ENCODE measurements at regions not wholly inside any gene's neighbourhood (a gene's known extent, or its start where the extent isn't known, plus 50 kb on each side); places are given as distances from the start of the nearest gene placed in this dataset.

GRCh38 chr10:91103384-91104192 is 116.9 kb upstream of the PCGF5 start:
- Mint-ChIP-seq H3K4me3 (no peak overlapping the region), H3K4me1 (ENCODE audit: low read depth) (no peaks in the 10 kb centered on the region), H3K27me3 (peaks cover 2% of the 10 kb centered on the region), H3K9me3 (peaks cover 9% of the 10 kb centered on the region), H3K36me3 (ENCODE audit: low read depth) (no peaks in the 10 kb centered on the region), H3K27ac (no peak overlapping the region)
- intact Hi-C loops (cut with micrococcal nuclease), result no loop called here

DNA sequence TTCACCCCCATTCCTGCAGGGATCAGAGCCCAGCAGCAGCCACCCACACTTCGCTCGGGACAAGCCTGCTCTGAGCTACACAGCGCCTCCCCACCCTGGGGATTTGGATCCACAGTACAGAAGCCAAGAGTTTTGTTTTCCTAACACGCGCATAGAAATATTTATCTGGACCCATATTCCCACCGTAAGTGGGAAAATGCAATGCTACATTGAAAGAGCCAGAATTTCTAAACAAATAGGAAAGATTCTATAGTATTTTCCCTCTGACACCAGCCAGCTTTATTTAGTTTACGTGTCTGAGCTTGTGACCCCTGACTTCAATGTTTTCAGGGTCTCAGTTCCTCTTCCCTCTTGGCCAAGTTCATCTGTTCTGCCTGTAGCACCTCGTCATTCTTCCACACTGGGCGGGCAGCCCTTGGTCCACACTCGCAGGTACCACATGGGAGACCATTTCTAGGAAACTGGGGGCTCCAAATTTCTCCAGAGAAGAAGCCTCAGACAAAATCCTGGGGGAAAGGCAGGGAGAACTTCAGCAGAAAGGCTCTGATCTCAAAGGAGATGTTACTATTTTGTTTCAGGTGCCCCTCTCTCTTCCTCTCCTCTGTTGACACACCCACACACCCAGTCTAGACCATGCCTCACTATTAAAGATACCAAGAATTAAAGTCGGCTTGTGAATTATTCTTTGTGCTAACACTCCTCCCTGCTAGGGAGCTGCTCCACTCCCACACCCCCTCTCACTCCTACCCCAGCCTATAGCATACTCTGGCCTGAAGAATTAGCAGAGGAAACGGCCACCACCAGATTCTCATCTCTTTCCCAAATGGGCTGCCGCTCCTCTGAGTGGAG is 116.0 kb upstream of the PCGF5 start:
- Mint-ChIP-seq H3K27ac (no peak overlapping the region), H3K4me3 (no peak overlapping the region), H3K9me3 (peaks cover 9% of the 10 kb centered on the region), H3K4me1 (ENCODE audit: low read depth) (no peaks in the 10 kb centered on the region), H3K36me3 (ENCODE audit: low read depth) (no peaks in the 10 kb centered on the region), H3K27me3 (peaks cover 2% of the 10 kb centered on the region)
- intact Hi-C loops (cut with micrococcal nuclease), result no loop called here

DNA sequence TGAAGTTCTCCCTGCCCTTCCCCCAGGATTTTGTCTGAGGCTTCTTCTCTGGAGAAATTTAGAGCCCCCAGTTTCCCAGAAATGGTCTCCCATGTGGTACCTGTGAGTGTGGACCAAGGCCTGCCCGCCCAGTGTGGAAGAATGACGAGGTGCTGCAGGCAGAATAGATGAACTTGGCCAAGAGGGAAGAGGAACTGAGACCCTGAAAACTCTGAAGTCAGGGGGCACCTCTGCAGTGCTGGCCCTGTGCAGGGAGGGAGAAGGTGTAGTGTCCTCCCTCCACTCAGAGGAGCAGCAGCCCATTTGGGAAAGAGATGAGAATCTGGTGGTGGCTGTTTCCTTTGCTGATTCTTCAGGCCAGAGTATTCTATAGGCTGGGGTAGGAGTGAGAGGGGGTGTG is 115.2 kb upstream of the PCGF5 start:
- H3K36me3 Mint-ChIP-seq (ENCODE audit: low read depth), result no peaks in the 10 kb centered on the region
- H3K27me3 Mint-ChIP-seq, result peaks cover 2% of the 10 kb centered on the region
- peaks cover 9% of the 10 kb centered on the region for H3K9me3 Mint-ChIP-seq
- no peaks in the 10 kb centered on the region for H3K4me1 Mint-ChIP-seq (ENCODE audit: low read depth)
- H3K4me3 Mint-ChIP-seq, result no peak overlapping the region
- intact Hi-C loops (cut with micrococcal nuclease), result no loop called here
- H3K27ac Mint-ChIP-seq, result no peak overlapping the region

DNA sequence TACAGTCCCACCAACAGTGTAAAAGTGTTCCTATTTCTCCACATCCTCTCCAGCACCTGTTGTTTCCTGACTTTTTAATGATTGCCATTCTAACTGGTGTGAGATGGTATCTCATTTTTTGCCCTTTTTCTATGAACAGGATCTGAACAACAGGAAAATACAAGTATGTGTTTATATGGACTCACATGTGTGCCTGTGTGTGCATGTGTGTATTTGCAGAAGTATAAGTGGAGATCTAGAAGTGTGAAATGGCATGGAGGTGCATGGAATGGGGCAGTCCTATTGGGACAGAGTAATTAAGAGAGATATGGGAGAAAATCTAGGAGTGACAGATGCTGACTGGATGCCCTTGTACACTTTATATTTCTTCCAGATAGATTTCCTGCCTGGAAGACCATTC is 111.6 kb upstream of the PCGF5 start:
- Mint-ChIP-seq H3K36me3 (ENCODE audit: low read depth) (no peaks in the 10 kb centered on the region), H3K27ac (no peak overlapping the region), H3K4me3 (no peak overlapping the region), H3K27me3 (no peaks in the 10 kb centered on the region), H3K9me3 (peaks cover 9% of the 10 kb centered on the region), H3K4me1 (ENCODE audit: low read depth) (no peaks in the 10 kb centered on the region)
- intact Hi-C loops (cut with micrococcal nuclease), result no loop called here

DNA sequence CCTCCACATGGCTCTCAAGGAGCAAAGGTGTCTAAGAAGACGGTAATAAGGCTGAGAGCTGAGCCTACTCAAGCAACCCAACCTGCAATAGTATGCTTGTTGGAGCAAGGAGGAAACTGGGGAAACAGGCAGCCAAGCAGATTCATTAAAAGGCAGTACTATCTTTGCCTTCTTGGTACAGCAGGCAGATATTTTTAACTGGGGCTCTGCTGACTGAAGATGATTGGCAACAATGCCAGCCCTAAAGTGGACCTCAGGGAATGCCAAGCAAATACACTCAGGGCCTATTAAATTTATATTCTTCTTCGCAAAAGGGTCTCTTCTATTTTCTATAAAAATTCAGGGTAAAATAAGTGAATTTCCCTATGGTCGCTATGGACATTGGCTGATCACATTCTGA is 109.4 kb upstream of the PCGF5 start:
- Mint-ChIP-seq H3K4me1 (ENCODE audit: low read depth) (no peaks in the 10 kb centered on the region), H3K36me3 (ENCODE audit: low read depth) (no peaks in the 10 kb centered on the region), H3K27me3 (no peaks in the 10 kb centered on the region), H3K27ac (no peak overlapping the region), H3K4me3 (no peak overlapping the region), H3K9me3 (peaks cover 9% of the 10 kb centered on the region)
- intact Hi-C loops (cut with micrococcal nuclease), result no loop called here

GRCh38 chr10:91115618-91116390 is 104.7 kb upstream of the PCGF5 start:
- peaks cover 2% of the 10 kb centered on the region for H3K27me3 Mint-ChIP-seq
- H3K9me3 Mint-ChIP-seq, result no peaks in the 10 kb centered on the region
- H3K36me3 Mint-ChIP-seq (ENCODE audit: low read depth), result no peaks in the 10 kb centered on the region
- H3K27ac Mint-ChIP-seq, result no peak overlapping the region
- no peaks in the 10 kb centered on the region for H3K4me1 Mint-ChIP-seq (ENCODE audit: low read depth)
- H3K4me3 Mint-ChIP-seq, result no peak overlapping the region
- intact Hi-C loops (cut with micrococcal nuclease), result no loop called here

- Mint-ChIP-seq H3K4me1 (ENCODE audit: low read depth) (no peaks in the 10 kb centered on the region), H3K36me3 (ENCODE audit: low read depth) (no peaks in the 10 kb centered on the region), H3K4me3 (no peak overlapping the region), H3K27ac (no peak overlapping the region), H3K9me3 (no peaks in the 10 kb centered on the region), H3K27me3 (peaks cover 2% of the 10 kb centered on the region)
- intact Hi-C loops (cut with micrococcal nuclease), result no loop called here
These were observed 103.0 kb upstream of the PCGF5 start for GRCh38 chr10:91117505-91117904.

GRCh38 chr10:91120348-91120747 is 100.1 kb upstream of the PCGF5 start:
- Mint-ChIP-seq H3K27ac (no peak overlapping the region), H3K4me1 (ENCODE audit: low read depth) (no peaks in the 10 kb centered on the region), H3K36me3 (ENCODE audit: low read depth) (no peaks in the 10 kb centered on the region), H3K4me3 (no peak overlapping the region), H3K27me3 (peaks cover 2% of the 10 kb centered on the region), H3K9me3 (no peaks in the 10 kb centered on the region)
- intact Hi-C loops (cut with micrococcal nuclease), result no loop called here

DNA sequence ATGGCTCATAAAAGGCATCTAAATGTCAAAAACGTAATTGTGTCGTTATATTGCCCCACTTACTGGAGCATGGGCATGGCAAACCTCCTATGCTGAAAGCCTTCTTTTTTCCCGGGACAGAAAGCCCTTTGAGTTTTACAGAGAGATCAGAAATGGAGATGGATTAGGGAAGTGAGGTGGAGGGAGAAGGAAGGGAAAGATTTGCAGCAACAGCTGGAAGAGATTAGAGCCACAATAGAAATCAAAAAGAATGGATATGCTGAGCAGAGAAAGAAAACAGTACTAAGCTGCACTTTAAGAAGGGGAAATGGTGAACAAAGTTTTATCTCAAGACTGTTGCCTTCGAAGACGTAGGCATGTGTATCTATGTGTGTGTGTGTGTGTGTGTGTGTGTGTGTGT is 97.2 kb upstream of the PCGF5 start:
- peaks cover 2% of the 10 kb centered on the region for H3K27me3 Mint-ChIP-seq
- H3K4me3 Mint-ChIP-seq, result no peak overlapping the region
- H3K27ac Mint-ChIP-seq, result no peak overlapping the region
- H3K36me3 Mint-ChIP-seq (ENCODE audit: low read depth), result no peaks in the 10 kb centered on the region
- H3K9me3 Mint-ChIP-seq, result no peaks in the 10 kb centered on the region
- no peaks in the 10 kb centered on the region for H3K4me1 Mint-ChIP-seq (ENCODE audit: low read depth)
- intact Hi-C loops (cut with micrococcal nuclease), result no loop called here

DNA sequence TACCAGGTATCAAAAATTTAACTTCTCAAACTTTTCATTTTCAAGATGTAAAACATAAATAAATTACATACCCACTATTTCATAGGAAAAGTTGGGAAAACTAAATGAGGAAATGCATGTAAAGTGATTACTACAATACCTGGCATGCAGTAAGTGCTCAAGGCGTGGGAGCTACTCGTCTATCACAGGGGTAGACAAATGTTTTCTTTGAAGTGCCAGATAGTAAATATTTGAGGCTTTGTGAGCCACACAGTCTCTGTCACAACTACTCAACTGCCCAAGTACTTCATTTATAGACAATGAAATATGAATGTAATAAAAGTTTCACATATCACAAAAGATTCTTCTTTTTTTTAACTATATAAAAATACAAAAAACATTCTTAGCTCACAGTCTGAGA is 96.4 kb upstream of the PCGF5 start:
- Mint-ChIP-seq H3K9me3 (no peaks in the 10 kb centered on the region), H3K4me3 (no peak overlapping the region), H3K27ac (no peak overlapping the region), H3K36me3 (ENCODE audit: low read depth) (no peaks in the 10 kb centered on the region), H3K27me3 (peaks cover 2% of the 10 kb centered on the region), H3K4me1 (ENCODE audit: low read depth) (no peaks in the 10 kb centered on the region)
- intact Hi-C loops (cut with micrococcal nuclease), result no loop called here

- Mint-ChIP-seq H3K9me3 (no peaks in the 10 kb centered on the region), H3K4me3 (no peak overlapping the region), H3K36me3 (ENCODE audit: low read depth) (no peaks in the 10 kb centered on the region), H3K27me3 (no peaks in the 10 kb centered on the region), H3K4me1 (ENCODE audit: low read depth) (no peaks in the 10 kb centered on the region), H3K27ac (no peak overlapping the region)
- intact Hi-C loops (cut with micrococcal nuclease), result no loop called here
These were observed 94.0 kb upstream of the PCGF5 start for GRCh38 chr10:91126471-91126870.

DNA sequence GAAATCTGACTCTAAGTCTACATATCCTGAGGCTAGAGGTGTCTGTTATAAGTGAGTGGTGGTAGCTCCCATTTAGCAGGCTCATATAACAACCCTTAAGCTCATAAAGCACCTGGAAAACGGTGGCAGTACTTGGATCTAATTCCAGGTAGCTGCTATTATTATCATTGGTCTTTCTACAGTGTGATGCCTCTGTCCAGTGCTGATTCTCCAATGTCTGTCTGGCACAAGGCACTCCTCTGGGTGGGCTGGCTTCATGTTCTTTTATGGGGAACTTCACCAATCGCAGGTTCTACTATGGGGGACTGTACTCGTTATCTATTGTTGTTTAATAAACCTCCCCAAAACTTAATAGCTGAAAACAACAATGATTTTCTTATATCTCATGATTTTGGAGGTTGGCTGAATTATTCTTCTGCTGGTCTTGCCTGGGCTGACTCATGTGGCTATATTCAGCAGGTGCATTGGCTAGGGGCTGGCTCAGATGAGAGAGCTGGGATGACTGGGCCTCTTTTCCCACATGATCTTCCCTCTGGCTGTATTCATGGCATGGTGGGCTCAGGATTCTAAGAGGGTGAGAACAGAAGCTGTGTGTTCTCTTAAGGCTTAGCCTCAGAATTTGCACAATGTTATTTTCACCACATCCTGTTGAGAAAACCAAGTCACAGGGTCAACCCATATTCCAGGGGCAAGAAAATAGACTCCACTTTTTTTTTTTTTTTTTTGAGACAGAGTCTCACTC is 93.0 kb upstream of the PCGF5 start:
- intact Hi-C loops (cut with micrococcal nuclease), result no loop called here
- Mint-ChIP-seq H3K9me3 (no peaks in the 10 kb centered on the region), H3K27me3 (no peaks in the 10 kb centered on the region), H3K4me3 (no peak overlapping the region), H3K36me3 (ENCODE audit: low read depth) (no peaks in the 10 kb centered on the region), H3K4me1 (ENCODE audit: low read depth) (no peaks in the 10 kb centered on the region), H3K27ac (no peak overlapping the region)

DNA sequence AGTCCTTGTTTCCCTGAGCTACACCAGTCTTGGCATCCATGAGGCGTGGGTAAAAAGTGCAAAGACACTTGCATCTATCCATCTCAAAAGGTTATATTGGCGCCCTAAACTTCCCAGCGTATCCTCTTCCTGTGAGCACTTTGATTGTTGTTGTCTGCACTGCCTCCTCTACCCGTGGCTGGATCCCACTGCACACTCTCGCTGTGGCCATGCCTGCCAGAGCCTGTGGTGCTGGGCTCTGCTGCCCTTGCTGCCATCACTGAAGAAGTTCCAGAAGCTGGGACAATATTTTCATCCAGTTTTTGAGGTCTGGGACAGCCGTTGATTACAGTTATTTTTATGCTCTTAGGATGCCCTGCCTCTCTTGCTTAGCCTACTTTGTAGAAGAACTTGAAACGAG is 85.3 kb upstream of the PCGF5 start:
- Mint-ChIP-seq H3K9me3 (no peaks in the 10 kb centered on the region), H3K36me3 (ENCODE audit: low read depth) (no peaks in the 10 kb centered on the region), H3K4me1 (ENCODE audit: low read depth) (no peaks in the 10 kb centered on the region), H3K27ac (no peak overlapping the region), H3K4me3 (no peak overlapping the region), H3K27me3 (no peaks in the 10 kb centered on the region)
- intact Hi-C loops (cut with micrococcal nuclease), result no loop called here

Measured in dendritic cell treated with granulocyte-macrophage colony-stimulating factor and Interleukin-4, amounts not matched to agents 40 ng/mL and 50 ng/mL, for 4 days (primary cell).